Right lobe of liver (tissue), 4 donors: ENCODE measurements at regions not wholly inside any gene's neighbourhood (a gene's known extent, or its start where the extent isn't known, plus 50 kb on each side); places are given as distances from the start of the nearest gene placed in this dataset.

Experiments used
- POLR2A ChIP-seq: fragments of 450-650 bp; IDR thresholded peaks from one replicate; pipeline ENCODE4 v1.6.1; 2017; ENCODE audit warnings: antibody characterized with exemption, mild to moderate bottlenecking
- TF ChIP-seq, protein P1 (sequence below), 4 donors: fragments of 200-600 bp in 3 of 4; fragments of 450-650 bp in 1 of 4; IDR thresholded peaks; one replicate each; pipeline versions ENCODE4 v1.5.1 to v1.8.0; 2016 to 2022; ENCODE audit warnings: antibody characterized with exemption in 4 of 4, mild to moderate bottlenecking in 2 of 4
- donor health status: DM: no; HTN: no; CAD: no.
- donor health status: DM: no; HTN: no; CAD: no.
- donor health status: DM: no; HTN: yes; CAD: no.

DNA sequence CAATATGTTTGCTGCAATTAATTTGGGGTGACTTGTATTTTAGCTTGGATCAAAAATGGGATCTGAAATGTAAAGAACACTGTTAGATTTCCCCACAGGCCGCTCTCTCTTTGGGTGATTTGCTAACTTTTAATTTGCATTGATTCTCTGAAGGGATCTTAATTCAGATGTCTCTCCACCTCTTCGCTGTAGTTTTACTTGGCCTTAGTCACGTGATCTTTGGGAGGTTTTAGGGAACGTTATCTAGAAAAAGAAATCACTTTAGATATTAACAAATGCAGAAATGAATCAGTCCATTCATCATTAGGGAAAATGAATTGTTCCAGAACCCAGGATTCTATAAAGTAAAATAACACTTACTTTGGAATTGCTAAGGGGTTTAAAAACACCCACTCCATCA, 390.2 kb downstream of the THBS2 start:
- TF ChIP-seq, protein P1, sequence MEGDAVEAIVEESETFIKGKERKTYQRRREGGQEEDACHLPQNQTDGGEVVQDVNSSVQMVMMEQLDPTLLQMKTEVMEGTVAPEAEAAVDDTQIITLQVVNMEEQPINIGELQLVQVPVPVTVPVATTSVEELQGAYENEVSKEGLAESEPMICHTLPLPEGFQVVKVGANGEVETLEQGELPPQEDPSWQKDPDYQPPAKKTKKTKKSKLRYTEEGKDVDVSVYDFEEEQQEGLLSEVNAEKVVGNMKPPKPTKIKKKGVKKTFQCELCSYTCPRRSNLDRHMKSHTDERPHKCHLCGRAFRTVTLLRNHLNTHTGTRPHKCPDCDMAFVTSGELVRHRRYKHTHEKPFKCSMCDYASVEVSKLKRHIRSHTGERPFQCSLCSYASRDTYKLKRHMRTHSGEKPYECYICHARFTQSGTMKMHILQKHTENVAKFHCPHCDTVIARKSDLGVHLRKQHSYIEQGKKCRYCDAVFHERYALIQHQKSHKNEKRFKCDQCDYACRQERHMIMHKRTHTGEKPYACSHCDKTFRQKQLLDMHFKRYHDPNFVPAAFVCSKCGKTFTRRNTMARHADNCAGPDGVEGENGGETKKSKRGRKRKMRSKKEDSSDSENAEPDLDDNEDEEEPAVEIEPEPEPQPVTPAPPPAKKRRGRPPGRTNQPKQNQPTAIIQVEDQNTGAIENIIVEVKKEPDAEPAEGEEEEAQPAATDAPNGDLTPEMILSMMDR (IDR thresholded peaks at IDR 0.05) = no peak
- TF ChIP-seq POLR2A = no peak
